Right atrium auricular region (tissue), 2 donors: ENCODE measurements at regions not wholly inside any gene's neighbourhood (a gene's known extent, or its start where the extent isn't known, plus 50 kb on each side); places are given as distances from the start of the nearest gene placed in this dataset.

Experiments used
- DNase-seq: peaks from one replicate; pipeline ENCODE4 v3.0.0-alpha.2; 2019; ENCODE audit warnings: low spot score
- H3K27ac ChIP-seq, 2 donors: fragments of 200-600 bp; sonication (generic); 1 replicate in 1 of 2; 2 replicates in 1 of 2; pipeline ENCODE4 v1.5.1; 2016 to 2019
- H3K27me3 ChIP-seq, 2 donors: fragments of 200-600 bp; sonication (generic); one replicate each; pipeline versions ENCODE4 v1.5.1 to v1.6.0; 2017 to 2019
- H3K36me3 ChIP-seq: fragments of 200-600 bp; sonication (generic); one replicate; pipeline ENCODE4 v1.5.1; 2016
- H3K4me1 ChIP-seq, 2 donors: fragments of 200-600 bp; sonication (generic); one replicate each; pipeline versions ENCODE4 v1.5.1 to v1.6.0; 2017 to 2019
- H3K4me3 ChIP-seq, 2 donors: fragments of 200-600 bp; sonication (generic); 1 replicate in 1 of 2; 2 replicates in 1 of 2; pipeline ENCODE4 v1.5.1; 2017 to 2019; ENCODE audit warnings: mild to moderate bottlenecking in 1 of 2, moderate library complexity in 1 of 2
- H3K9me3 ChIP-seq, 2 donors: fragments of 200-600 bp; sonication (generic); one replicate each; pipeline ENCODE4 v1.5.1; 2019
- TF ChIP-seq, protein P1 (sequence below), 2 donors: fragments of 200-600 bp; sonication (generic); IDR thresholded peaks; one replicate each; pipeline ENCODE4 v1.5.1; 2019; ENCODE audit warnings: antibody characterized with exemption in 2 of 2

DNA sequence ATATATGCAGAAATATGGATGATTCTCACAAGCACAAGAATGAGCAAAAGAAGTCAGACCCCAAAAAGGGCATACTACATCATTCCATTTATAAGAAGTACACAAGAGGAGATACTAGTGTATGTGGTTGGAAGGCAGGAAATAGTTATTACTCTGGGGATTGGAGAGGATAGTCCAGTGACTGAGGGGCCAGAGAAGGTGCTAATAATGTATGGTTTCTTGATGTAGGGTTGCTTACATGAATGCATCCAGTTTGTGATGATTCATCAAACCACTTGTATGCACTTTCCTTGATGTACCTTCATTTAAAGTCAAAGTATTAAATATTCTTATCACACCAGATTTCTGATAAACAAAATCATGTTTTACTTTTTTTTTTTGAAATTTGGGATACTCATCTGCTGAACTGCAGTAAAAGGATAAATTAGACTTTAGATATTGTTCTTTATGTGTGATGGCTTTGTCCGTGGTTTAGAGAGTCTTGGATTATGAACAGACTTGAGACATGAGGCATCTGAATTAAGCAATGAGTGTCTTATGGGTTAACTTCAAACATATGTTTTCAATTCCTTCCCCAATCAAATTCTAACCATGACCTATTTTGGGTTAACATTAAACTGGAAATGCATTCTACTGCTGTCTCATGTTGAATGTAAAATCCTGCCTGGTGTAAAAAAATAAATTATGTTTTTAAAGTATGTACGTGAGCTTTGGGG lies 171.2 kb downstream of the SEMA6D start:
- no peak for DNase-seq
- H3K36me3 ChIP-seq = no peaks in the 10 kb centered on the region

DNA sequence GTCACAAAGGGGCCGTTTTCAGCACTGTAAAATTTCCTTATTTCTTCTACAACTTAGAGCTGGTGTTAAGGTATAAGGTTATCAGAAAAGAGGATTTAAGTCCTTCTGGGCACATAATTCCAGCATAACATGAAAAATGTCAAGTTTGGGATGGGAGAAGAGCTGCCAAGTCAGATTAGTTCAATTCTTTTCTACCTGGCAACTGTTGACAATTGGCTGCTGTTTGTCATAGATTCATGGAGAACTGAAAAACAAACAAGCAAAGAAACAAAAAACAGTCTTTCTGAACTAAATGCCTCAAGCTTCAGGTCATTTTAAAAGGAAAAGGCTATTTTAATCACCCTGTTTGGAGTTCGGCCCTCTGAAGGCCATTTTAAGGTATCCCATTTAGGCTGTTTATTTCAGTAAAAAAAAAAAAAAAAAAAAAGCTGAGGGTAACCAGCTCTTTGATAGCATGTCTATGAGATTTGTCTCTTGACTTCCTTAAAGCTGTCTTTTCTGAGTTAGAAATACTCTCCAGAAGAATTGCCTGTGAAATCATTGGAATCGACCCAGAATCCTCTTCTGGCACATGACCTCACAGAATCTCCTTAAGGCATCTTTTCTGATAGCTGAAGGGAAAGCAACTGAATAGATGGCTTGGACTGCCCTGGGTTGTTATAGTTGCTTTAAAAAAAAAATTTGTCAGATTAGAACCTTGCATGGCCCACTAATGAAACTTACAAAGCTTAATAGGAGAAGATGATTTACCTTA lies 173.3 kb downstream of the SEMA6D start:
- Histone ChIP-seq H3K4me1 (no peaks in the 10 kb centered on the region), H3K27ac (no peak overlapping the region), H3K27me3 (no peaks in the 10 kb centered on the region), H3K9me3 (no peaks in the 10 kb centered on the region), H3K36me3 (no peaks in the 10 kb centered on the region), H3K4me3 (no peak overlapping the region)
- DNase-seq = no peak
- TF ChIP-seq, protein P1, sequence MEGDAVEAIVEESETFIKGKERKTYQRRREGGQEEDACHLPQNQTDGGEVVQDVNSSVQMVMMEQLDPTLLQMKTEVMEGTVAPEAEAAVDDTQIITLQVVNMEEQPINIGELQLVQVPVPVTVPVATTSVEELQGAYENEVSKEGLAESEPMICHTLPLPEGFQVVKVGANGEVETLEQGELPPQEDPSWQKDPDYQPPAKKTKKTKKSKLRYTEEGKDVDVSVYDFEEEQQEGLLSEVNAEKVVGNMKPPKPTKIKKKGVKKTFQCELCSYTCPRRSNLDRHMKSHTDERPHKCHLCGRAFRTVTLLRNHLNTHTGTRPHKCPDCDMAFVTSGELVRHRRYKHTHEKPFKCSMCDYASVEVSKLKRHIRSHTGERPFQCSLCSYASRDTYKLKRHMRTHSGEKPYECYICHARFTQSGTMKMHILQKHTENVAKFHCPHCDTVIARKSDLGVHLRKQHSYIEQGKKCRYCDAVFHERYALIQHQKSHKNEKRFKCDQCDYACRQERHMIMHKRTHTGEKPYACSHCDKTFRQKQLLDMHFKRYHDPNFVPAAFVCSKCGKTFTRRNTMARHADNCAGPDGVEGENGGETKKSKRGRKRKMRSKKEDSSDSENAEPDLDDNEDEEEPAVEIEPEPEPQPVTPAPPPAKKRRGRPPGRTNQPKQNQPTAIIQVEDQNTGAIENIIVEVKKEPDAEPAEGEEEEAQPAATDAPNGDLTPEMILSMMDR (IDR thresholded peaks at IDR 0.05) = no peak

More for the DNA sequence above, 171.2 kb downstream of the SEMA6D start:
- no peak overlapping the region for H3K4me3 ChIP-seq
- TF ChIP-seq, protein P1 (IDR thresholded peaks at IDR 0.05) = no peak
- no peaks in the 10 kb centered on the region for H3K9me3 ChIP-seq
- H3K27me3 ChIP-seq = no peaks in the 10 kb centered on the region
- H3K4me1 ChIP-seq = no peaks in the 10 kb centered on the region
- no peak overlapping the region for H3K27ac ChIP-seq

DNA sequence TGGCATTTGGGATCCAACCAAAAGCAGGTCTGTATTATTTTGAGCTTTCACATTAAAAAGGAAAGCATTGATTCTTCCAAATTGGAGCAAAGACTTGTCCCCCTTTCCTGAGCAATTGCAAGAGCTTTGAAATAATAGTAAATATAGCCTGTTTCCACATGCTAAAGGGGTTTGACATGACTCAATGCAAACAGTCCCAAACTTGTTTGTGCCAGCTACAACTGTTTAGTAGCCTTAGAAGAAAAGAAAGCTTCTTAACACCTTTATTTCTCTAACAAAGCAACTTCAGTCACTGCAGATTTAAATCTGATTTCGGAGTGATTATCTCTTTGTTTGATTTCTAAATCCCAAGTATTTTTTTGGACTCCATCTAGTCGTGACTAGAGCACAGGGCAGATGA lies 180.2 kb downstream of the SEMA6D start:
- DNase-seq = no peak
- Histone ChIP-seq H3K9me3 (no peaks in the 10 kb centered on the region), H3K4me3 (no peak overlapping the region), H3K4me1 (no peaks in the 10 kb centered on the region), H3K27me3 (no peaks in the 10 kb centered on the region), H3K27ac (no peak overlapping the region), H3K36me3 (no peaks in the 10 kb centered on the region)
- TF ChIP-seq, protein P1 (IDR thresholded peaks at IDR 0.05) = no peak

DNA sequence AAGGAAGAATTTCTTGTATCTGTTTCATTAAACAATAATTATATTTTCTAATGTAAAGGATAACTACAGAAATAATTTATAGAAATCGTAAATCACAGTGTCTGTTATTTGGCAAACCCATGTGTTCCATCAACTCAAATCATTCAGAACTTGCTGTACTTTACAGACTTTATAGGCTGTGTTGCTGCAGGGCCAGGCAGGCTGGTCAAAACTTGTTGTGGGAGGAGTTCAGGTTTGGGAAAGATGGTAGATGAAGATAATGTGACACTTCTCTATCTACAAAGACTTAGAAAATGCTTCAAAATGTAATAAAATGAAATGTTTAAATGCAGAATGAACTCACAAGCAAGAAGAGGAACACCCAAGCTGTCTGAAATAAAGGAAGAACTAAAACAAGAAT lies 183.4 kb downstream of the SEMA6D start:
- no peak overlapping the region for H3K4me3 ChIP-seq
- no peaks in the 10 kb centered on the region for H3K36me3 ChIP-seq
- peaks cover 0 to 15% of the 10 kb centered on the region in 2 donors for H3K9me3 ChIP-seq
- TF ChIP-seq, protein P1 (IDR thresholded peaks at IDR 0.05) = no peak
- H3K27ac ChIP-seq = no peak overlapping the region
- H3K4me1 ChIP-seq = no peaks in the 10 kb centered on the region
- H3K27me3 ChIP-seq = no peaks in the 10 kb centered on the region
- no peak for DNase-seq

DNA sequence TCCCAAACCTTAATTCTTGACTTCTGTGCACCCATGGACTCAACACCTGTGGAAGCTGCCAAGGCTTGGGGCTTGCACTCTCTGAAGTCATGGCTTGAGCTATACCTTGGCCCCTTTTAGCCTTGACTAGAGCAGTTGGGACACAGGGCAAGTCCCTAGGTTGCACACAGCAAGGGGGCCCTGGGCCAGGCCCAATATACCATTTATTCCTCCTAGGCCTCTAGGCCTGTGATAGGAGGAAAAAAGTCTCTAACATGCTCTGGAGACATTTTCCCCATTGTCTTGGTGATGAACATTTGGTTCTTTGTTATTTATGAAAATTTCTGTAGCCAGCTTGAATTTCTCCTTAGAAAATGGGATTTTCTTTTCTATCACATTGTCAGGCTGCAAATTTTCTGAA lies 186.1 kb downstream of the SEMA6D start:
- H3K36me3 ChIP-seq = no peaks in the 10 kb centered on the region
- H3K27ac ChIP-seq = no peak overlapping the region
- peaks cover 0 to 15% of the 10 kb centered on the region in 2 donors for H3K9me3 ChIP-seq
- DNase-seq = no peak
- TF ChIP-seq, protein P1 (IDR thresholded peaks at IDR 0.05) = no peak
- no peaks in the 10 kb centered on the region for H3K27me3 ChIP-seq
- H3K4me3 ChIP-seq = no peak overlapping the region
- H3K4me1 ChIP-seq = no peaks in the 10 kb centered on the region
